Parathyroid adenoma (tissue), 2 donors: ENCODE measurements at regions not wholly inside any gene's neighbourhood (a gene's known extent, or its start where the extent isn't known, plus 50 kb on each side); places are given as distances from the start of the nearest gene placed in this dataset.
"Not testable (repeated sequence)": the region's sequence is repeated elsewhere in the genome, so short reads cannot be mapped to it uniquely, and the experiment has no call there.

Experiments used
- H2AFZ ChIP-seq: fragments of 300-600 bp; sonication (generic); one replicate; pipeline ENCODE4 v1.7.0; 2017; ENCODE audit warnings: antibody characterized with exemption, mild to moderate bottlenecking
- H3K27ac ChIP-seq: fragments of 300-600 bp; sonication (generic); one replicate; pipeline ENCODE4 v1.7.0; 2017
- H3K27me3 ChIP-seq: fragments of 300-600 bp; sonication (generic); one replicate; pipeline ENCODE4 v1.7.0; 2017; ENCODE audit warnings: low read length; ENCODE audit not compliant: control insufficient read depth, insufficient read depth
- H3K36me3 ChIP-seq: fragments of 300-600 bp; sonication (generic); one replicate; pipeline ENCODE4 v1.7.0; 2017; ENCODE audit warnings: low read length; ENCODE audit not compliant: control insufficient read depth, insufficient read depth
- H3K4me1 ChIP-seq: fragments of 300-600 bp; sonication (generic); one replicate; pipeline ENCODE4 v1.7.0; 2017; ENCODE audit warnings: control low read depth
- H3K4me2 ChIP-seq: fragments of 300-600 bp; sonication (generic); one replicate; pipeline ENCODE4 v1.7.0; 2017; ENCODE audit warnings: low read length
- H3K4me3 ChIP-seq: fragments of 300-600 bp; sonication (generic); one replicate; pipeline ENCODE4 v1.7.0; 2017; ENCODE audit warnings: low read depth, low read length
- H3K79me2 ChIP-seq: fragments of 300-600 bp; sonication (generic); one replicate; pipeline ENCODE4 v1.7.0; 2017; ENCODE audit warnings: control low read depth
- H3K9ac ChIP-seq: fragments of 300-600 bp; sonication (generic); one replicate; pipeline ENCODE4 v1.7.0; 2017; ENCODE audit warnings: mild to moderate bottlenecking
- H3K9me3 ChIP-seq: fragments of 300-600 bp; sonication (generic); one replicate; pipeline ENCODE4 v1.7.0; 2017; ENCODE audit warnings: low read length; ENCODE audit not compliant: control insufficient read depth
- TF ChIP-seq, protein P1 (sequence below): fragments of 300-600 bp; sonication (generic); IDR thresholded peaks from one replicate; pipeline ENCODE4 v1.7.0; 2017; ENCODE audit warnings: antibody characterized with exemption, mild to moderate bottlenecking
- donor health status: primary hyperparathyroidism.

DNA sequence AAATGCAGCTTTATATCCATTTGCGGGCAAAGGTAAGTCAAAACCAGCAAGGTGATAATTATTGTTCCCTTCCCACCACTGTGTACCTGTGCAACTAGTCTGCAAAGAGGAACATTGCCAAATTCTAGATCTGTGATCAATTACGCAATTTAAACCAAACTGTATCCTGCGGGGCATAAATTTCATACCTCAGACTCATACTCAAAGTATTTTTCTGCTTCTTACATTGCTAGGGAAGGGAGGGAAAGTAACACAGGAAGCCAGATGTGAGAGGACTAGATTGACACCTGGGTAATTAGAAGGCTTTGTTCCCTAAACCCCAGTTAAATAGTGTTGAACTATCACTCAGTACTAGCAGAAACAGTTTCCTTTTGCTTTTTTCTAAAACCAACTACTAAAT lies 240.2 kb upstream of the ZNF608 start:
- no peak overlapping the region for H3K4me2 ChIP-seq
- no peaks in the 10 kb centered on the region for H3K79me2 ChIP-seq
- no peak overlapping the region for H3K9ac ChIP-seq
- H3K27me3 ChIP-seq = no peaks in the 10 kb centered on the region
- TF ChIP-seq, protein P1, sequence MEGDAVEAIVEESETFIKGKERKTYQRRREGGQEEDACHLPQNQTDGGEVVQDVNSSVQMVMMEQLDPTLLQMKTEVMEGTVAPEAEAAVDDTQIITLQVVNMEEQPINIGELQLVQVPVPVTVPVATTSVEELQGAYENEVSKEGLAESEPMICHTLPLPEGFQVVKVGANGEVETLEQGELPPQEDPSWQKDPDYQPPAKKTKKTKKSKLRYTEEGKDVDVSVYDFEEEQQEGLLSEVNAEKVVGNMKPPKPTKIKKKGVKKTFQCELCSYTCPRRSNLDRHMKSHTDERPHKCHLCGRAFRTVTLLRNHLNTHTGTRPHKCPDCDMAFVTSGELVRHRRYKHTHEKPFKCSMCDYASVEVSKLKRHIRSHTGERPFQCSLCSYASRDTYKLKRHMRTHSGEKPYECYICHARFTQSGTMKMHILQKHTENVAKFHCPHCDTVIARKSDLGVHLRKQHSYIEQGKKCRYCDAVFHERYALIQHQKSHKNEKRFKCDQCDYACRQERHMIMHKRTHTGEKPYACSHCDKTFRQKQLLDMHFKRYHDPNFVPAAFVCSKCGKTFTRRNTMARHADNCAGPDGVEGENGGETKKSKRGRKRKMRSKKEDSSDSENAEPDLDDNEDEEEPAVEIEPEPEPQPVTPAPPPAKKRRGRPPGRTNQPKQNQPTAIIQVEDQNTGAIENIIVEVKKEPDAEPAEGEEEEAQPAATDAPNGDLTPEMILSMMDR = no peak
- no peaks in the 10 kb centered on the region for H3K9me3 ChIP-seq
- no peaks in the 10 kb centered on the region for H3K4me1 ChIP-seq
- H3K27ac ChIP-seq = no peak overlapping the region
- no peak overlapping the region for H3K4me3 ChIP-seq
- no peaks in the 10 kb centered on the region for H3K36me3 ChIP-seq
- no peak overlapping the region for H2AFZ ChIP-seq

DNA sequence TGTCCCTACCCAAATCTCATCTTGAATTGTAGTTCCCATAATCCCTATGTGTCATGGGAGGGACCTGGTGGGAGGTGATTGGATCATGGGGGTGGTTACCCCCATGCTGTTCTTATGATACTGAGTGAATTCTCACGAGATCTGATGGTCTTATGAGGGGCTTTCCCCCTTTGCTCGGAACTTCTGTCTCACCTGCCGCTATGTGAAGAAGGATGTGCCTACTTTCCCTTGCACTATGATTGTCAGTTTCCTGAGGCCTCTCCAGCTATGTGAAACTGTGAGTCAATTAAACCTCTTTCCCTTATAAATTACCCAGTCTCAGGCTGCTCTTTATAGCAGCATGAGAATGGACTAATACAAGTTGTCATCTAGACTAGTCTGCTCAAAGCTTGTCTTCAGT lies 241.3 kb upstream of the ZNF608 start:
- not testable (repeated sequence) for H3K4me1 ChIP-seq, H2AFZ ChIP-seq, H3K4me3 ChIP-seq, H3K9ac ChIP-seq, H3K79me2 ChIP-seq, H3K9me3 ChIP-seq, H3K4me2 ChIP-seq, H3K27ac ChIP-seq, H3K36me3 ChIP-seq, H3K27me3 ChIP-seq

DNA sequence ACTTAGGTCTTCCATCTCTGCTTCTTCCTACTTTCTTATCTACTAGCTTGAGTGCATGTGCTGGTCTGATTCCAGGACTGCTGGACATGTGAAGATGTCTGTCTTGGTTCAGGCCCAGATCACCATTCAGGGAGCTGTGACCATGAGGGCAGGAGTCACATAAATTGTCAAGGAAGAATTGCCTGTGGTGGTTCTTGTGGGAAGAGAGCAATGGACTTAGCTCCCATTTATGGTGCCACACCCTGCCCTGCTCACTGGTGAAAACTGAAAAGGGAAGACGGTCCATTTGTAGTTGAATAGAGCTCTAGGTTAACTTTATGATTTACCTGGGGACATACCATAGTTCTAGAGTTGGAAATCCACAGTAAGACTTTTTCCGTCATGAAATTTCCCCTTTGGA lies 244.3 kb upstream of the ZNF608 start:
- TF ChIP-seq, protein P1 = no peak
- Histone ChIP-seq H3K4me3 (no peak overlapping the region), H3K4me1 (no peaks in the 10 kb centered on the region), H2AFZ (no peak overlapping the region), H3K36me3 (no peaks in the 10 kb centered on the region), H3K9ac (no peak overlapping the region), H3K79me2 (no peaks in the 10 kb centered on the region), H3K27ac (no peak overlapping the region), H3K4me2 (no peak overlapping the region), H3K27me3 (no peaks in the 10 kb centered on the region), H3K9me3 (no peaks in the 10 kb centered on the region)

GRCh38 chr5:124995421-124995820 lies 249.0 kb upstream of the ZNF608 start:
- H3K79me2 ChIP-seq = no peaks in the 10 kb centered on the region
- TF ChIP-seq, protein P1 = no peak
- no peaks in the 10 kb centered on the region for H3K27me3 ChIP-seq
- H3K9ac ChIP-seq = no peak overlapping the region
- no peak overlapping the region for H3K27ac ChIP-seq
- no peaks in the 10 kb centered on the region for H3K9me3 ChIP-seq
- no peak overlapping the region for H3K4me2 ChIP-seq
- no peak overlapping the region for H3K4me3 ChIP-seq
- no peaks in the 10 kb centered on the region for H3K4me1 ChIP-seq
- H2AFZ ChIP-seq = no peak overlapping the region
- no peaks in the 10 kb centered on the region for H3K36me3 ChIP-seq

DNA sequence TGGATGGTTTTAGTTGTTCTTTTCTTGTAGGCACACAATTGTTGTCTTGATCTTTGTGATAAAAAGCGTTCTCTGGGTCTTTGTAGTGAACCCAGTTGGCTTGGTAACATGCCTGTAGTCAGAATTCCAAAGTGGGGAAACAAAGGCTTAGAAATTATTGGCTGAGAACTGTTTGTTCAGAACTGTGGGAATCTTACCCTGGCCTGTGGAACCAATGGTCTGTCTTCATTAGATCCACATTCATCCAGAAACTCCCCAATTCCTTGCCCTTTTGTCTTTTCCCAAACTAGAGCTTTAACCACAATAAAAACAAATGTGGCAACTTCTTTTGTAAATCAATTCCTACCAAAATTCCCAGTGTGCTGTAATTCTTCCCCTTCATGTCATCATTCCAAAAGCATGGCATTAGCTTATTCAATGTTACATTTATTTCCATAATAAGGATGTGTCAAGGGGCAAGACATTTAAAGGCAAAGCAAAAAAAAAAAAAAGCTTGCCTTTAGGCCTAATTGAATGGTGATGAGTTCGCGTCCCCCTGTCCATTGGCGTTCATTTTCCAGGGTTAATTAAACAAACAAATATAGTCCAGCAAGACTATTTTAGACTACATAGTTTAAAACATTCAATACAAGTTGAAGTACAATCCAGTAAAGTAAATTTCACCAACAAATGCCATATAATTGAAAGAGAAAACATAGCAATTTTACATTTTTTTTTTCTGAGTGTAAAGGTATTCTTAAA lies 249.8 kb upstream of the ZNF608 start:
- Histone ChIP-seq H3K36me3 (no peaks in the 10 kb centered on the region), H3K9ac (no peak overlapping the region), H3K27me3 (no peaks in the 10 kb centered on the region), H3K4me1 (no peaks in the 10 kb centered on the region), H2AFZ (no peak overlapping the region), H3K79me2 (no peaks in the 10 kb centered on the region), H3K27ac (no peak overlapping the region), H3K9me3 (no peaks in the 10 kb centered on the region), H3K4me2 (no peak overlapping the region), H3K4me3 (no peak overlapping the region)
- TF ChIP-seq, protein P1 = no peak
